Breast epithelium (tissue), 4 donors: ENCODE measurements at regions not wholly inside any gene's neighbourhood (a gene's known extent, or its start where the extent isn't known, plus 50 kb on each side); places are given as distances from the start of the nearest gene placed in this dataset.

Experiments
- DNase-seq, 2 donors: peaks; one replicate each; pipeline ENCODE4 v3.0.0-alpha.2; 2019; ENCODE audit warnings: low spot score in 2 of 2
- H3K27ac ChIP-seq, 2 donors: fragments of 200-600 bp; sonication (generic) in 1 of 2; one replicate each; pipeline ENCODE4 v1.5.1; 2016 to 2019; ENCODE audit warnings: mild to moderate bottlenecking in 1 of 2
- H3K27me3 ChIP-seq, 2 donors: fragments of 200-600 bp; sonication (generic) in 1 of 2; one replicate each; pipeline versions ENCODE4 v1.5.1 to v1.6.0; 2017 to 2019; ENCODE audit warnings: control low read depth in 1 of 2, mild to moderate bottlenecking in 1 of 2
- H3K36me3 ChIP-seq: fragments of 200-600 bp; one replicate; pipeline ENCODE4 v1.5.1; 2019
- H3K4me1 ChIP-seq, 2 donors: fragments of 200-600 bp; sonication (generic); one replicate each; pipeline ENCODE4 v1.5.1; 2016 to 2019; ENCODE audit warnings: control low read depth in 1 of 2
- H3K4me3 ChIP-seq, 3 donors: fragments of 200-600 bp; sonication (generic); 1 replicate in 2 of 3; 2 replicates in 1 of 3; pipeline ENCODE4 v1.5.1; 2016 to 2019; ENCODE audit warnings: mild to moderate bottlenecking in 3 of 3, moderate library complexity in 2 of 3
- H3K9me3 ChIP-seq, 2 donors: fragments of 200-600 bp; sonication (generic) in 1 of 2; one replicate each; pipeline ENCODE4 v1.5.1; 2016 to 2019; ENCODE audit warnings: control low read depth in 1 of 2
- CTCF ChIP-seq, 3 donors: fragments of 450-650 bp; IDR thresholded peaks; one replicate each; pipeline ENCODE4 v1.5.1; 2016 to 2017; ENCODE audit warnings: antibody characterized with exemption in 3 of 3, mild to moderate bottlenecking in 3 of 3, moderate library complexity in 3 of 3
- POLR2A ChIP-seq: fragments of 450-650 bp; IDR thresholded peaks from one replicate; pipeline ENCODE4 v1.6.1; 2016; ENCODE audit warnings: antibody characterized with exemption, mild to moderate bottlenecking, moderate library complexity
- POLR2AphosphoS5 ChIP-seq, 3 donors: sonication (generic); formaldehyde crosslinking; IDR thresholded peaks; one replicate each; pipeline ENCODE4 v1.6.1; 2017; ENCODE audit warnings: antibody characterized with exemption in 3 of 3
- intact Hi-C: fragments of 100-400 bp; cut with DNase I; formaldehyde crosslinking; loops from one replicate; pipeline ENCODE4 v1.15.1; 2023; ENCODE audit warnings: low total_unique reads

GRCh38 chr12:17169726-17170471 is 563.9 kb upstream of the LMO3 start:
- Histone ChIP-seq H3K36me3 (no peaks in the 10 kb centered on the region), H3K27ac (no peak overlapping the region), H3K4me3 (no peak overlapping the region), H3K4me1 (no peaks in the 10 kb centered on the region), H3K27me3 (no peaks in the 10 kb centered on the region), H3K9me3 (peaks cover 0 to 7% of the 10 kb centered on the region in 2 donors)
- DNase-seq, result no peak
- intact Hi-C loops, result no loop called here
- TF ChIP-seq POLR2AphosphoS5 (IDR thresholded peaks at IDR 0.05) (no peak), CTCF (IDR thresholded peaks at IDR 0.05) (no peak), POLR2A (no peak)

GRCh38 chr12:17159506-17160300 is 553.7 kb upstream of the LMO3 start:
- Histone ChIP-seq H3K9me3 (no peaks in the 10 kb centered on the region), H3K27ac (no peak overlapping the region), H3K27me3 (no peaks in the 10 kb centered on the region), H3K36me3 (no peaks in the 10 kb centered on the region), H3K4me1 (no peaks in the 10 kb centered on the region), H3K4me3 (no peak overlapping the region)
- intact Hi-C loops, result no loop called here
- DNase-seq, result no peak
- TF ChIP-seq CTCF (IDR thresholded peaks at IDR 0.05), result no peak
- TF ChIP-seq POLR2A, result no peak
- no peak for TF ChIP-seq POLR2AphosphoS5 (IDR thresholded peaks at IDR 0.05)

- H3K4me3 ChIP-seq, result no peak overlapping the region
- no peaks in the 10 kb centered on the region for H3K27me3 ChIP-seq
- no peak for DNase-seq
- intact Hi-C loops, result no loop called here
- H3K27ac ChIP-seq, result no peak overlapping the region
- TF ChIP-seq POLR2A (no peak), CTCF (IDR thresholded peaks at IDR 0.05) (no peak), POLR2AphosphoS5 (IDR thresholded peaks at IDR 0.05) (no peak)
- no peaks in the 10 kb centered on the region for H3K36me3 ChIP-seq
- no peaks in the 10 kb centered on the region for H3K4me1 ChIP-seq
- H3K9me3 ChIP-seq, result peaks cover 0 to 1% of the 10 kb centered on the region in 2 donors
Measured at GRCh38 chr12:17158201-17158600, 552.2 kb upstream of the LMO3 start.

GRCh38 chr12:17151917-17152316 is 546.0 kb upstream of the LMO3 start:
- H3K9me3 ChIP-seq, result peaks cover 6 to 15% of the 10 kb centered on the region in 2 donors
- TF ChIP-seq POLR2A, result no peak
- no peak for TF ChIP-seq POLR2AphosphoS5 (IDR thresholded peaks at IDR 0.05)
- no peak for TF ChIP-seq CTCF (IDR thresholded peaks at IDR 0.05)
- DNase-seq, result no peak
- H3K27ac ChIP-seq, result no peak overlapping the region
- H3K4me1 ChIP-seq, result no peaks in the 10 kb centered on the region
- no peak overlapping the region for H3K4me3 ChIP-seq
- intact Hi-C loops, result no loop called here
- no peaks in the 10 kb centered on the region for H3K27me3 ChIP-seq
- H3K36me3 ChIP-seq, result no peaks in the 10 kb centered on the region

GRCh38 chr12:17148706-17149105 is 542.7 kb upstream of the LMO3 start:
- no peak for TF ChIP-seq POLR2A
- TF ChIP-seq CTCF (IDR thresholded peaks at IDR 0.05), result no peak
- TF ChIP-seq POLR2AphosphoS5 (IDR thresholded peaks at IDR 0.05), result no peak
- H3K9me3 ChIP-seq, result peaks cover 6 to 23% of the 10 kb centered on the region in 2 donors
- DNase-seq, result no peak
- H3K4me3 ChIP-seq, result no peak overlapping the region
- H3K27me3 ChIP-seq, result no peaks in the 10 kb centered on the region
- no peaks in the 10 kb centered on the region for H3K36me3 ChIP-seq
- H3K27ac ChIP-seq, result no peak overlapping the region
- intact Hi-C loops, result no loop called here
- no peaks in the 10 kb centered on the region for H3K4me1 ChIP-seq
